GM18519 (cell line): ENCODE measurements at regions not wholly inside any gene's neighbourhood (a gene's known extent, or its start where the extent isn't known, plus 50 kb on each side); places are given as distances from the start of the nearest gene placed in this dataset.
"Not testable (repeated sequence)": the region's sequence is repeated elsewhere in the genome, so short reads cannot be mapped to it uniquely, and the experiment has no call there.

Source experiments
- ATAC-seq: cut with Tn5 transposase; IDR thresholded peaks from one replicate; pipeline ENCODE4 v1.9.1; 2021; ENCODE audit warnings: mild to moderate bottlenecking, moderate library complexity; ENCODE audit not compliant: unreplicated experiment, low FRiP score

DNA sequence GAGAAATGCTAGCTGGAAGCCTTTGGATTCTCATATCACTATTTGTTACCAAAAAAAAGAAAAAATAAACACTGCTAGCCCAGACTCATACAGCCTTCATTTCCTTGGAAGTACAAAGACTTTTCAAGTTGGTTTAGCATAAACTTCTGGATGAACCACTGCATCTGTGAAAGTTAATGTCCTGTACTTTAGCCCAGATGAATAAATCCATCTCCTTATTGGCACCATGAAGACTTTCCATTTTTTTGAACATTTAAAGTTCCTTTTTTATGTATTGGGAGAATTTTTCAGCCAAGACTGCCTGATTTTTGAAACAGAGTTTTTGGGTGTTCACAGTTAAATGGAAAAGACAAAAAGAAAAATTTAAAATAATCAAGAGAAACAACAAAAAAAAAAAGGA, 184.0 kb upstream of the C1orf87 start:
- ATAC-seq = no peak

DNA sequence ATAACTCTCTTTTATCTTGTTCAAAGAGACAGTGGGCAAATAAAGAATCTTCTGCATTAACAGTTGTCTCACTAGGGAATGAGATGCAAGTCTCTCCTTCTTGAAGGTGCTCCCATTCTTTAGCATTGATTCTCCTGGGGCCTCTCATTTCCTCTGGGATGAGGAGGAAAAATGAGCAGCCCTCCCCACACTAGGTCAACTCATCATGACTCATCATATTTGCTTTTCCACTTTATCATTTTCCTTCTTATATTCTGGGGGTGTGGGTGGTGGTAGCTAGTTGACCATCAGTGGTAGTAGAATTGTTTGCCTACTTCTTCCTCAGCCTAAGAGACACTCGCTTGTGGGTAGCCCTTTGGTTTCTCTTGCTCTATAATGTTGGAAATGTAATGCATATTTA, 182.0 kb upstream of the C1orf87 start:
- no peak for ATAC-seq

DNA sequence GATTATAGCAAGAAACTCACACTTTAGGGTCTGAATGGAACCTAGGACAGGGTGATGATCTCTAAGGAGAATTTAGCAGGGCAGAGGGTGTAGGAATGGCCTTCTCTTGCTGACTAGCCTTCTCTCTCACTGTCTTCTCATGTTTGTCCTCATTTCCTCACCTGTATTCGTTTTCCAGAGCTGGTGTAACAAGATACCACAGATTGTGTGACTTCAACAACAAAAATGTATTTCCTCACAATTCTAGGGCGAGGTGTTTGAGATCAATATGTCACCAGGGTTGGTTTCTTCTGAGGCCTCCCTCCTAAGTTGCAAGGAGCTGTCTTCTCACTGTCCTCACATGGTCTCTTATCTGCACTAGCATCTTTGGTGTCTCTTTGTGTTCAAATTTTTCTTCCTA, 177.9 kb upstream of the C1orf87 start:
- no peak for ATAC-seq

DNA sequence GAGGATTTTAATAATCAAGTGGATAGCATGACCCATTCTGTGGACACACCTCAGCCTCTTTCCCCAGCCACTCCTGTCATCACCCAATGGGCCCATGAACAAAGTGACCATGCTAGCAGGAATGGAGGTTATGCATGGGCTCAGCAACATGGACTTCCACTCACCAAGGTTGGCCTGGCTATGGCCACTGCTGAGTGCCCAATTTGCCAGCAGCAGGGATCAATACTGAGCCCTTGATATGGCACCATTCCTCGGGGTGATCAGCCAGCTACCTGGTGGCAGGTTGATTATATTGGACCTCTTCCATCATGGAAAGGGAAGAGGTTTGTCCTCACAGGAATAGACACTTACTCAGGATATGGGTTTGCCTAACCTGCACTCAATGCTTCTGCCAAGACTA, 173.9 kb upstream of the C1orf87 start:
- ATAC-seq = not testable (repeated sequence)

DNA sequence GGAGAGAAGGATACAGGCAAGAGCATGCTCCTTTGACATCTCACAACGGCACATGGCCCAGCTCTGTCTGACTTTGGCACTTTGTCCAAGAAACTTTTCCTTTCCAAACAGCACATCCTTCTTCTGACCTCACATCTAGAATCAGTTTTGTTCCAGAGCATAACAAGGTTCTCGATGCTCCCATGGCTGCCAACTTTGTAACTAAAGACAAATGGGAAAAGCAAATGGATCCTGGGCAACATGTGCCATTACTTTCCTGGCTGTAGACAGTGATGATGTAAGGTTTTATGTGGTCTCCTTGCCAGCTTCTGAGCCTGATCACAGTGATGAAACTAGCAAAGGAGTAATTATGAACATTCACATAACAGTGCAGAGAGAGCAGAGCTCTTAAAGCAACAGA, 171.8 kb upstream of the C1orf87 start:
- ATAC-seq = no peak

DNA sequence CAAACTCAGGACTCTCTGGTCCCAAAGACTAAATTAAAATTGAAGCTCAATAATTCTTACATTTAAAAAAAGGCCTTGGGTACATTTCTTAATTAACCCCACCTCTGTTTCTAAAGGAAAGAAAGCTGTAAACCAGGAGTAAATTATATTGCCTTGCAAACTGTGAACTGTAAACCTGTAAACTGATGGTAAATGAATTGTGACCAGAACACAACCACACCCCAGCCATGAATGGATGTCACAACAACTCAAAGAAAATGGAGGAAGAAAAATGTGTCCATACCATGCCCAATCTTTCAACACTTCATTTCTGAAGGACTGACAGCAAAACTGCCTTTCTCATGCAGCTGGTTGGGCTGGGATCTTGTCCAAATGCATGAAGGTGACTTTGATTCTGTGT, 171.3 kb upstream of the C1orf87 start:
- ATAC-seq = no peak

DNA sequence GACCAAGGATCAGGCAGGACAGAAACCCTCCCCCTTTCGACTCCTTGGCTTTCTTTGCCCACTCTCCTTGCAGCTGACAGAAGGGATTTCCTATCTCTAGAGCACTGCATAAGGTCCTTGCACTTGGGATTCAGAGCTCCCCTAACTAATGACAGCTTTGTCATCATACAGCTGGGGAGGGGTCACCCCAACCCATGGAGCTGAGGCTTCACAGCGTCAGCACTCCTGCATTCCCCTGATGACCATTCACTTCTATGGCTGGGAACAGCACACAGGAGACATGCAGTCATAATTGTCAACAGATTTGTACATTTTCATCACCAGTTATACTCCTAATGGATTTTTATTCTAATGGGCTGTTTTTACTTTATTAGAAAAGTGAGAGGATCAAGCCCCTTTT, 161.7 kb upstream of the C1orf87 start:
- no peak for ATAC-seq

DNA sequence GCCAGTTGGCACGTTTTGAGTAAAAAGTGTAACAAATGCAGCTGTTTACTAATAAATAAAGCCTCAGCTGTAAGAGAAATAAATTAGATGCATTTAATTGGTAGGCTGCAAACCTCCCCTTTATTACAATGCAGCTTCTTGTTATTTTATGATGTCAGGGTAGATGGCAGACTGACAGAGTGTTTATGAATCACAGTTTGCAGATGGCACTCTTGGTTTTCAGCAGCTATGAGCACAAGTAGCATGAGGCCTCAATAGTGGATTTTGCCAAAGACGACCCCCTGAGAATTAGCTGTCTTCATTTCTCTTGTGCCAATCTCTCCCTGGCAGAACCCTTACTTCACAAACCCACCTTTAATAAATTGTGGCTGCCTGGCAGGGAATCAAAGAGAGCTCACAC, 161.2 kb upstream of the C1orf87 start:
- ATAC-seq = no peak

DNA sequence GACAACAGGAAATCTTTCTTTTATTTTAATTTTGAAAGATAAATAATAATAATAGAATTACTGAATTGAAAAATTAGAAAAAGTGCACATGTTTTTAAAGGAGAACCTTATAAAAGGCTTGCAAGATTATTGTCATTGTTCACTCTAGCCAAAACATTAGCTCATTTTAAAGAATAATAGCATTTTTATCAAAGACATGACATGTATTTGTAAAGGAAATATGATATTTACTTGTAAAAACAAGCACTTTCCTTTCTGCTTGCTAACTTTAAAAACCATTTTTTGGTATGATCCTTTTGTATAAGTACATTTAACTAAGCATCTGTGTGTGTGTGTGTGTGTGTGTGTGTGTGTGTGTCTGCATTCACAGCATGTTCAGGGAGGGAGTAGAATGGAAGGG, 156.3 kb upstream of the C1orf87 start:
- no peak for ATAC-seq

DNA sequence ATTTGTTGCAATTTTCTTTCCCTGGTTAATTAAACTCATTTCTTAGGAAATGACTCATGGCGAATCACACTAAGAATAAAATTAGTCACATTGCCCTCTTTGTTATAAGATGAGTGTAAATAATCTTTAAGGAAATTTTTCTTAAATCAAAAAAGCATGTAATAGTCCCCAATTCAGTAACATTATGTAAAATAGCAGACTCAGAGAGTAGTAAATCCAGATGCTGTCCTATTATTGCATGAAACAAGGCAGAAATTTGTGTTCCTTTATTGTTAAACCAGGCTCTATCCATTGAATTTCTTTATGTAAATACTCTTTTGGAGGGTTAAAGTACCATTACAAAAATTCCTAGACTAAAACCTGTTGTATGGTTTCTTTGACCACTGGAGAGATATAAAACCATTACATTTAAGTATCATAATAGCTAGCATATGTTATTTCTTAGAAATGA, 154.5 kb upstream of the C1orf87 start:
- no peak for ATAC-seq

DNA sequence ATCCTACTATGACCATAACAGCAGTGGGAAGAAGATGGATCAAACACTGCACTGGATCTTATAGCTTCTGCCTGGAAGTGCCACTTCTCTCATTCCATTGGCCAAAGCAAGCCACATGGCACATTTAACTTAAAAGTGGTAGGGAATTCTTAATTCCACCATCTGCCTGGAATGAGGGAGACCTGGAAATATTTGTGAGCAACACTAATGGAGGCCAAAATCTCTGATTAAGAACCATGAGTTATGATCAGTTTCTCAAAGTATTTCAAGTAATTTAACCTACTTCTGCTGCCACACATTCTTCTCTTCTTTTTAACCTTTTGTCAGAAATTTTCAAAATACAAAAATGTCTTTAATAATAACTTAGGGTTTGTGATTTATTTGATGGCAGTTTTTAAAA, 154.0 kb upstream of the C1orf87 start:
- ATAC-seq = no peak

DNA sequence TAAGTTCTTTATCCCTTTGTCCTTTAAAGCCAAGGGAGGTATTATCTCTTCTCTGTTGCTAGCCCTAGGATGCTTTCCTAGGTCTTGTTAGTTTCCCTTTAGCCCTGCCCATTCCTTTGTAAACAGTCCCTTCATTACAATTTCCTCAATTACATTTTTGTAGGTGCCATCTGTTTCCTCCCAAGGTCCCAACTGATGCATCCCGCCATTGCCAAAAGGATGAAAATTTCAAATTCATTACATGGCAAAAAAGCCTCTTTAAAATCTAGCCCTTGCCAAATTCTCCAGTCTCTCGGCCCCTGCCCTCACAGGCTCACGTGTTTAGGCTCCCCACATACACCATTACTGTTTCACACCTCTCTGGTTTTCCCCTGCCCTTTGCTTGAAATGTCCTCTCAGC, 151.9 kb upstream of the C1orf87 start:
- ATAC-seq = no peak

DNA sequence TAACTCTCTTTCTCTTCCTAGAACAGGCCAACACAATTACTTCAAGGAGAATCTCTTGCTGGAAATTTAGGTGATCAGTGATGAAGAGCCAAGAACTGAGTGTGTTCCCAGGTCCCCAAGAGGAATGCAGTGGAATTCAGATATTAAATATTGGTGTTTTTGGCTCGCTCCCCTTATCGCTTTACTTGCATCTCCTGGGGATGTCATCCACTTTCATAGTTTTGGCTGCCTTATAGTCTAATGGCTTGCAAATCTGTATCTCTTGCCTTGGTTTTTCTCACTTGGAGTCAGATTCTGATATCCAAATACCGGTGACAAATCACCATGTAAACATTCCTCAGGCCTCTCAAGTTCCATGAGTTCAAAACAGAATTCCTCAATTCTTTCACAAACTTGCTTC, 151.0 kb upstream of the C1orf87 start:
- no peak for ATAC-seq

DNA sequence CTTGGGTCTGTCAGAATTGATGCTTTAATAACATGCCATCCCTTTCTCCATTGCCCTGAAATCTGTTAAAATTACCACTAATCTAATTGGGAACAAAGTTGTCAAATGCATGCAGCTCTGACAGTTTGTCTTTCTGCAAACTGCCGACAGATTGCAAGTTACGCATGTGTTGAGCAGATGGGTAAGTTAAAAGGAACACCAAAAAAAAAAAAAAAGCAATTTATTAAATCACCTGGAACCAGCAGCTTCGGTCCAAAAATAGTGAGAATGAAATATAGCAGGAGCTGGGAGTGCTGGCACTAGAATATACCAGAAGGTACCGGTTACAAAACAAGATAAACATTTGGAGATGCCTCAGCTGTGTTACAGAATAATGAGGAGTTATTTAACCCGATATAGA, 149.6 kb upstream of the C1orf87 start:
- ATAC-seq = no peak

DNA sequence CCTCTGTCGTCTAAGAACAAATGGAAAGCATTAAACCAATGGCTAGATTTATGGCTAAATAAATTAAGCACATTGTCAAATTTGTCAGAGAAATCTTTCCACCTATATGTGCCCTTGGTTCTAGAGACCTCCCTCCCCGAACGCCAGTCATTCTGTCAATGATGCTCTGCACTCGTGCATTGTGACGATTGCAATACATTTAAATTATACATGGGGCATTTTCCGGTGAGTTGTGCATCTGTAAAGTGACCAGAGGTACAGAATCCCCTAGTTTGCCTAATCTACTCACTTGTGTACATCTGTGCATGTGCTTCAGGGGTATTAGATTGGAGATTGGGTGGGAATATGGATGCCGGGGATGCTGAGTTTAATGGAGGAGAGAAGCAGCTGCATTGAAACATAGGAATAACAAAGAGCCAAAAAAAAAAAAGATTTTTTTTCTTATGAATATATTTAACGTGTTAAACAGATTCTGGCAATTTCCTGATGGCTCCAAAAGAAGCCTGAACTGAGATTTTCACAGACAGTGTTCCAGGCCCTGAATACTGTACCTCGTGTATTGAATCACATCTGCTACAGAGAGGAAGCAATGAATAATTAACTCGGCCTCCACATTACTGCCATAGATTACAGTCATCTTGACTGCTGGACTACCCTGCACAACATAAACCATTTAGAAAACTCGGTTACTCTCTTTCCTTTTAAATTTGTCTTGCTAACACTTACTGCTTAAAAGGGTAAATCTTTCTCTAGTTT, 149.0 kb upstream of the C1orf87 start:
- no peak for ATAC-seq

DNA sequence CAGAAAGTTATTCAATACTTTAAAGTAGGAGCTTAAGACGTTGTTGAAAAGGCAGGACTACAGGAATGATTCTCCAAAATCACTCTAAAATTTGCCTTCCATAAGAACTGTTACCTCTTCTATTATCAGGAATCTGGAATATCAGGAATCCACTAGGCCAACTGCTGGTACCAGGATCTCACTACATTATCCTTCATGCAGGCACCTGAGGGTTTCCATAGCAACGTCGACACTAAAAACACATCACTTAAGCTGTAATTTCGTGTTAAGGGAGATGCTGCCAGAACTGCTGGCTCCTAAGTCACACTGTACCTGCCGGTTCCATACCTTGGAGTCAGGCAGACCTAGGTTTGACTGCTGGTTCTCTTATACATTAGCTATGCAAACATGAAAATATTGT, 139.7 kb upstream of the C1orf87 start:
- no peak for ATAC-seq

DNA sequence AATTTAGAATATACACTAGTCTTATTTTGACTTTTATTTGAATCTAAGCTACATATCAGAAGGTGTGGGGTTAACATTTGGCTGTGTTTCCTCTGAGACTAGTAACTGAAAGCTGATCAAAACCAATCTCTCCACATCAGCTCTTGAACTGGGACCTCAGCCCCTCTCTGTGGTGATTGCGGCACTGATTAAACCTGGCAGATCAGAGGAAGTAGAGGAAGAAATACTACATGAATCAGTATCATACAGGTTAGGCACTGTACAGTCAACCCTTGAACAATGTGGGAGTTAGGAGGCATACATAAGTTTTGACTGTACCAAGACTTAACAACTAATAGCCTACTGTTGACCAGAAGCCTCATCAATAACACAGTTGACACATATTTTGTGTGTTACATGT, 122.5 kb upstream of the C1orf87 start:
- ATAC-seq = no peak

DNA sequence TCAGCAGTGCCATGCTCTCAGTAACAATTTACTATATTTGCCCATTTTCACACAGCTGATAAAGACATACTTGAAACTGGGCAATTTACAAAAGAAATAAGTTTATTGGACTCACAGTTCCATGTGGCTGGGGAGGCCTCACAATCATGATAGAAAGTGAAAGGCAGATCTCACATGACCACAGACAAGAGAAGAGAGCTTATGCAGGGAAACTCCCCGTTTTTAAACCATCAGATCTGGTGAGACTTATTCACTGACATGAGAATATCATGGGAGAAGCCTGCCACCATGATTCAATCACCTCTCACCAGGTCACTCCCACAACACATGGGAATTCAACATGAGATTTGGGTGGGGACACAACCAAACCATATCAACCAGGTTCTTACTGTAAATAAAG, 112.1 kb upstream of the C1orf87 start:
- ATAC-seq = peak; percentile 47

DNA sequence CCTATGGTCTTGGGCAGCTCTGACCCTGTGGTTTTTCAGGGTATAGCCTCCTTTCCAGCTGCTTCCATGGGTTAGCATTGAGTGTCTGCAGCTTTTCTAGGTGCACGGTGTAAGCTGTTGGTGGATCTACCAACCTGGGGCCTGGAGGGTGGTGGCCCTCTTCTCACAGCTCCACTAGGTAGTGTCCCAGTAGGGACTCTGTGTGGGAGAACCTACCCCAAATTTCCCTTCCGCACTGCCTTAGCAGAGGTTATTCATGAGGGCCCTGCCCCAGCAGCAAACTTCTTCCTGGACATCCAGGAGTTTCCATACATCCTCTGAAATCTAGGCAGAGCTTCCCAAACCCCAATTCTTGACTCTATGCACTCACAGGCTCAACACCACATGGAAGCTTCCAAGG, 111.0 kb upstream of the C1orf87 start:
- ATAC-seq = no peak

DNA sequence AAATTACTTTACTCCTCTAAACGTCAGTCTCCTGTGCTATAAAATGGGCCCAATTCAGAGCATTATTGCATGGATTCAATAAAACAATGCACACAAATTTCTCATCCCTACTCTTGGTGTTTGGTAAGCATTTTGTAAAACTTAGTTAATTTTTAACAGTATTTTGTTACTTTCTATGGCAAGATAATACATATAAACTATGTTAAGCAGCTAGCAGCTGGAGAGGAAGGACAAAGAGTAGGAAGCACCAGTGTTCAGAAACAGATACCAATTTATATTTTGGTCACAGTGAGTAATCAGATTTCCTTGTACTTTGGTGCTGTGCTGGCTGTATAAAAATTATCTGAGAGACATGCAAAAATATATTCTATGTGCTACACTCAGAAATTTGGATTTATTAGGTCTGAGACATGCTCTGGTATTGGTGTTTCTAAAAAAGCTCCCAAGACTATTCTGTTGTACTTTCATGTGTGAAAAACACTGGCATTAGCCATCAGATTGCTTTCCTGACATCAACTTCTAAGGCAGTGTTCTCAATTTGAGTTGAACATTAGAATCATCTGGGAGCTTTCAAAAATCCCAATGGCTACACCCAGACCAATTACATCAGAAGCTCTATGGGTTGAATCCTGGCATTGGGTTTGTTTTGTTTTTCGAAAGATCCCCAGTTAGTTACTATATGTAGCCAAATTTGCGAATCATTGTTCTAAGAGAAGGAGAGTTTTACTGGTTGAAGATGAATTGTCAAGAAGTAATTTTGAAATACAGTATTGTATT, 100.3 kb upstream of the C1orf87 start:
- no peak for ATAC-seq

DNA sequence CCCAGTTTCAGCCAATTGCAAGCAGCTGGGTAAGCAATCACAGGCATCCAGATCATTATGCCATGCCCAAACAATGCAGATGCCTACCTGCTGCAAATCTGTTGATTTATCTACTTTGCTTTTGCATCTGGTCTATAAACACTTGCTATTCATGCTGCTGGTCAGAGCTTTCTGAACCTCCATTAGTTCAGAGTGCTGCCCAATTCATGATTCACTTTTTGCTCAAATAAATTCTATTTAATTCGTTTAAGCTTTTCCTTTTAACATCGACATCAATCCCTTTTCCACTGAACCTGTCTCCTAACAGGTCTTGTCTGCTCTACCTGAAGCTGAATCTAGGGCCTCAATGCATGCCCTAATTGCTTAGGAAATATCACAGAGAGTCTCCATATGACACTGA, 99.4 kb upstream of the C1orf87 start:
- no peak for ATAC-seq

DNA sequence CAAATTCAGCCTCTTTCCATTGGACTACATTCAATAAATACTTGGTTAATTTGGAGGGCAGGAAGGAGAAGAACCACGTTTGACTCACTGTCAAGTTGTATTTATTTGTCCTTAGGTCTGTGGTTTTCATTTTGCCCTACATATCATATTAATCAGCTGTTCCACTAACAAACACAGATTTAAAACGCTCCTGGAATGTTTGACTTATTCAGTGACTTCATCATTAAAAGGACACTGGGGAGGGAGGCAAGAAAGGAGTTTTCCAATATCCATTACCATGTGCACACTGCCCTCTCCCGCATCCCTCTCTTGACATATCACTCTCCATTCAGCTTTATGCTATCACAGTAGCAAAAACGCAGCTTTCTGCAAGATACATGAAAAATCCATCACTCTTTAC, 98.2 kb upstream of the C1orf87 start:
- ATAC-seq = no peak
